Glomerular endothelial cell (primary cell): ENCODE measurements at regions not wholly inside any gene's neighbourhood (a gene's known extent, or its start where the extent isn't known, plus 50 kb on each side); places are given as distances from the start of the nearest gene placed in this dataset.
"Not testable (repeated sequence)": the region's sequence is repeated elsewhere in the genome, so short reads cannot be mapped to it uniquely, and the experiment has no call there.

Source experiments
- DNase-seq: peaks from one replicate; pipeline ENCODE4 v3.0.0-alpha.2; 2011; ENCODE audit warnings: low read depth, low spot score; ENCODE audit errors: extremely low read depth

GRCh38 chr22:49383909-49384308 is 443.8 kb downstream of the BRD1 start:
- DNase-seq, result not testable (repeated sequence)

GRCh38 chr22:49382451-49382735 is 445.3 kb downstream of the BRD1 start:
- DNase-seq, result no peak

GRCh38 chr22:49381595-49382450 is 445.9 kb downstream of the BRD1 start:
- DNase-seq, result no peak

GRCh38 chr22:49380828-49381114 is 446.9 kb downstream of the BRD1 start:
- no peak for DNase-seq

- no peak for DNase-seq
These were observed 447.4 kb downstream of the BRD1 start for GRCh38 chr22:49380095-49380827.

GRCh38 chr22:49377306-49377705 is 450.4 kb downstream of the BRD1 start:
- DNase-seq, result no peak

- DNase-seq, result no peak
These were observed 453.9 kb downstream of the BRD1 start for GRCh38 chr22:49373801-49374226.

- DNase-seq, result no peak
These were observed 454.4 kb downstream of the BRD1 start for GRCh38 chr22:49373289-49373666.

- no peak for DNase-seq
These were observed 455.0 kb downstream of the BRD1 start for GRCh38 chr22:49372530-49373288.

GRCh38 chr22:49372111-49372529 is 455.6 kb downstream of the BRD1 start:
- DNase-seq, result no peak

- no peak for DNase-seq
These were observed 456.2 kb downstream of the BRD1 start for GRCh38 chr22:49371325-49372110.

GRCh38 chr22:49370627-49371301 is 456.9 kb downstream of the BRD1 start:
- no peak for DNase-seq

GRCh38 chr22:49369726-49370626 is 457.7 kb downstream of the BRD1 start:
- no peak for DNase-seq

GRCh38 chr22:49368976-49369725 is 458.5 kb downstream of the BRD1 start:
- DNase-seq, result no peak

GRCh38 chr22:49368221-49368975 is 459.3 kb downstream of the BRD1 start:
- DNase-seq, result no peak

GRCh38 chr22:49367041-49367697 is 460.5 kb downstream of the BRD1 start:
- no peak for DNase-seq

- no peak for DNase-seq
These were observed 461.2 kb downstream of the BRD1 start for GRCh38 chr22:49366437-49366836.
